HG03469 (cell line): ENCODE measurements at regions not wholly inside any gene's neighbourhood (a gene's known extent, or its start where the extent isn't known, plus 50 kb on each side); places are given as distances from the start of the nearest gene placed in this dataset.
"Not testable (repeated sequence)": the region's sequence is repeated elsewhere in the genome, so short reads cannot be mapped to it uniquely, and the experiment has no call there.

Experiments used
- ATAC-seq: cut with Tn5 transposase; IDR thresholded peaks from one replicate; pipeline ENCODE4 v1.9.1; 2021; ENCODE audit warnings: mild to moderate bottlenecking, moderate library complexity, moderate number of reproducible peaks; ENCODE audit not compliant: unreplicated experiment

DNA sequence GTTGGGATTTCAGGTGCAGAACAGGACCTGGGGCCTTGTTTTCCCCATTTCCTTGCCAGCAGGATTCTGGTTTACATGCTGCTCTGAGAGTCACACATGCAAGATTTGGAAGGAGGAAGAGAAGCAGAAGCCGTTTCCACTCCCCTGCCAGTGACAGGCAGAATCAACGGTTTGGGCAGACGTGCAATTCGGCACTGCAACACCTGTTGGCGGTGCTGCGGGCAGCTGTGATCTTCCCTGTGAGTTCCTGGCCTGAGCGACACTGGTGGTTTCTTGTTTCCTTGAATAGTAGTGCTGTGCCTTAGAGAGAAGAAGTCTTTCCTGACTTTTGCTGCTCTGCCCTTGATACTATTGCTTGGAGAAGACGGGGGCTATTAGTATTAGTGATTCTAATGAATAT lies 1126.2 kb downstream of the TYW1 start:
- ATAC-seq, result no peak

DNA sequence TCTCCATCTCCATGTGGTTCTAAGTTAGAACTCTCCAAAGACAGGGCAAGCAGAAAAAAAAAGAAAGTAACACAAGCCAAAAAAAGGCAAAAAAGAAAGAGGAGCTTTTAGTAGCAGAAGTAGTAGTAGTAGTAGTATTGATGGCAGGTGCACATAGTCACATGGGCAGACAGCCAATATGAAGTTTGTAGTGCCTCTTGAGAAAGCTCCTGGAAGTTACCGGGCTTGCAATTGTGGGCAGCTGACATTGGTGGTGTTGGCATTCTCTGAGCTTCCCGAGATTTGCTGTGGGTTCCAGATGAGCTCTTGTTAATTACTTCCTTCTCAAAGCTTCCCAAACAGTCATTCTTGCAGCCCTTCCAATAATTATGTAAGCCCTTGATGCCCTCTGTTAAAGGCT lies 1128.5 kb downstream of the TYW1 start:
- no peak for ATAC-seq

DNA sequence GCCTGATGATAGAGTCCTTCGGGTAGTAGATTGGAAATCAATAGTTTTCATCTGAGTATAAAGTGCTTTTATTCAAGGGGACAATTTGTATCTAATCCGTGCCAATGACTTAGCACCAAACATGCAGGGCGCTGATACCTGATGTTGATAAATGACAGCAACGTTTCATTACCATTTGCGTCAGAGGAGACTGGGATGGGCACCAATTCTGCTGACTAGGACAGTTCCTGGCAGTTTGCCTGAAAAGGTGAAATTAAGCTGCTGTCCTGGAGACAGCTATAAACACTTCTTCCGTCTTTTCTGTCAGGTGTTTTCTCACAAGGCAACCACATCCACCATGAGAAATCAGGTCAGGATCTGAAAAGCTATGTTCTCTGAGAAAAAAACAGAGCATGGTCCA lies 1136.4 kb downstream of the TYW1 start:
- no peak for ATAC-seq

DNA sequence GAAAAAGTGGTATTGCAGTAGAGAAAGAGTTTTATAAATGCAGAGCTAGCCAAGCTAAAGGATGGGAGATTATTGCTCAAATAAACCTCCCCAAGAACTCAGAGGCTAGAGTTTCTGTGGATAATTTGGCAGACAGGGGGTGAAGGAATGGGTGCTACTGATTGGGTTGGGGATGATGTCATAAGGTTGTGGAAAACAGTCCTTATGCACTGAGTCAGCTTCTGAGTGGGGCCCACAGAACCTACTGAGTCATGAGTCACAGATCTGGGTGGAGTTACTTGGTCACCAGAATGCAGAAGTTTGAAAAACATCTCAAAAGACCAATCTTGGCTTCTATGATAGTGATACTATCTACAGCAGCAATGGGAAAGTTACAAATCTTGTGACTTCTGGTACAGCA lies 1146.7 kb downstream of the TYW1 start:
- ATAC-seq, result no peak

DNA sequence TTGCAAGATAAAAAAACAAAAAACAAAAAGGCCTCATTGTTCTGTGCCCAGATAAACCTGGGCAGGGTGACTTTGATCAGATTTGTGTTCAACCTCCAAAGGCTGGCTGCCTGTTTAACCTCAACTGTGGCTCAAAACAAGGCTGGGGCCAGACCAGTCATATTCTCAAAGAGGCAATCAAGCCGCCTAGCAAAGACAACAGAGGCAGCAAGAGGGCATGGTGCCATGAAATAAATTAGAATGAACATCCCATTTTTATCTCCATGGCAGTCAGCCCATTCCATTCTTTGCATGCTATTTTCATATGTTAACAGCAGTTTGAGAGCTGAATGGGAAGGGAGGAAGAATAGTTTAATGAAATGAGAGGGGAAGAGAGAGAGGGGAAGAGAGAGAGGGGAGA lies 1150.3 kb downstream of the TYW1 start:
- no peak for ATAC-seq

DNA sequence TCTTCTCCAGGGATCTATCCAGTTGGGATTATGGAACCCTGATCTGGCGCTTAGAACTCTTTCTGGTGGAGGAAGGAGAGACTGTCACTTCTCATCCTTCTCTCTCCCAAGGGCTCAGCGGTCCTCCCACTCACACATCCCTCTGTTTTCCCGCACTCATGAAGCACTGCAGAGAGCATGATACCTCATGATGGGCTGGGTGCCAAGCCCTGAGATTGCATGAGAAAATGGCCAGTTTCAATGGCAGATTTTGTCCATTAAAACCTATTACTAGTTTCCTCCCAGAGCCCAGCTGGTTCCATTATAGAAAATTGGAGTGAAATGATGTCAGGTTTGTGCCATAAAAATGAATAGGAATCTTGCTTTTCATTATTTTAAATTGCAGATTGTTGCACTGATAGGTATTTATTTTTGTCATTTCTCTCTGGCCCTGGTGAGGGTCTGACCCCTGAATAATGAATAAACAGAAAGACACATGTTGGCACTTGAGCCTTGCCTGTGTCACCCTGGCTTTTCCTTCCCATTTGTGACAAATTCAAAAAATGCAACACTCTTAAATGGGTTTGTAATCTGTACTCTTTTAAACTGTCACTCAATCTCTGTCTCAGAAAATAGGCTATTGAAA lies 1151.1 kb downstream of the TYW1 start:
- ATAC-seq, result no peak

DNA sequence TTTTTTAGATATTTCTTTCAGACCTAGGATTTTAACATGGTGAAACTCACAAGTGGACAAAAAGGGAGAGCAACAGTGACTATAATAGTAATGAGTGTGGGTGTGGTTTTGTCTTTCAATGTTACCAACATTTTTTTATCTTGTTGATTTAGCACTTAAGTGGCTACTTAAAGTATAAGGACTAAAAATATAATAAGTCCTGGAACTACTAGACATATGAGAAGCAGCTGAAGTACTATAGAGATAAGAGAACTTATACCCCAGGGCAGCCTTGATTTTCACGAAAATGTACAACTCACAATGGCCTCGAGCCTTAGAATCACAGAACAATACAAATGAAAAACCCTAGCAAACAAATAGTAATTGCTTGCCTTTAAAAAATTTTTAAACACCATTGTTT lies 1151.8 kb downstream of the TYW1 start:
- no peak for ATAC-seq

DNA sequence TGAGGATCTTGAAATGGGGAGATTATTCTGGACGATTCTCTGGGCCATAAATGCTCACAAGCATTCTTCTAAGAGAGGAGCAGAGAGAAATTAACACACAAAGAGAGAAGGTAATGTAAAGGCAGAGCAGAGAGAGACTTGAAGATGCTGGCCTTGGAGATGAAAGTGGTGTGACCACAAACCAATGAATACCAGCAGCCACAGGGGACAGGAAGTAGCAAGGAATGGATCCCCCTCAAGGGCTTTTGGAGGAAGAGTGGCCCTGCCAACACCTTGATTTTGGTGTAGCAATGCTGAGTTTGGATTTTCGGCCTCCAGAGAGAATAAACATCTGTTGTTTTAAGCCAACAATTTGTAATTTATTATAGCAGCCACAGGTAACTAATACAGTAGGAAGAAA lies 1155.6 kb downstream of the TYW1 start:
- ATAC-seq, result no peak

DNA sequence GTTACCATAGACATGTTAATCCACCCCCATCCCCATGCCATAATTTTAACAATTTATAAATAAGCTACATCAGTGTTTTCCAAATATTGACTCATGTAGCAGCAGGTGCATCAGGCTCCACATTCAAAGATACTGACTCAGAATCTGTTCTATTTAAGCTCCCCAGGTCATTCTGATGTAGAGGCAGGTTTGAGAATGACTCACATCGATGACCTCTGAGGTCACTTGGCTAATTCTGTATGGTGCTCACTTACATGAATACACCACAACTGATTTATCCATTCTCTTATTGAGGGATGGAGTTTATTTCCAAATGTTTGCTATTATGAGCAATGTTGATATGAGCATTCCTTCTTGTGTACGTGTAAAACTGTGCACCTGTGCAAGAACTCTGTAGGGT lies 1159.0 kb downstream of the TYW1 start:
- no peak for ATAC-seq

DNA sequence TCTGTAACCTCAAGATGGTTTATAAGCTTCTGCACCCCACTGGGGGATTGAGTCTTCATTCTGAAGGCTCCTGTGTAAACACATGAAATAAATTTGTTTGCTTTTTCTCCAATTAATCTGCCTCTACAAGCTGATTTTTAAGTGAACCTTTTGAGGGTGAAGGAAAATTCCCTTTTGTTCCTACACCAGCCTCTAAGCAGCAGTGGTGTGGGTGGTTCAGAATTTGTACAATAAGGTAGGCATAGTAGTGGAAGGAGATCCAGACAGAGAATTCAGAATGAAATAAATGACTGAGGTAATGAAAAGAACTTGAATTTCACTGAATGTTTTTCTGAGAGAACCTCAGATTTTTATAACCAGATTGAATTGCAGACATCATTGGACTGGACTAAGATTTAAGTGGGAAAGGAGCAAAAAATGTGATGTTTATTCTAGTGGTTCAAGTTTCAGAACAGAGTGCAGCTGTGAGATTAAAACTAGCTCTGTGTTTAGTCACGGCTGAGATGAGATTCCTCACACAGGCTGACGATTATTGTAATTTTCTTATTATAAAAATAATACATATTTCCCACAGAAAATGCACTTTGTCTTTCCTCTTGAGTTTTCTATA lies 1162.2 kb downstream of the TYW1 start:
- no peak for ATAC-seq

DNA sequence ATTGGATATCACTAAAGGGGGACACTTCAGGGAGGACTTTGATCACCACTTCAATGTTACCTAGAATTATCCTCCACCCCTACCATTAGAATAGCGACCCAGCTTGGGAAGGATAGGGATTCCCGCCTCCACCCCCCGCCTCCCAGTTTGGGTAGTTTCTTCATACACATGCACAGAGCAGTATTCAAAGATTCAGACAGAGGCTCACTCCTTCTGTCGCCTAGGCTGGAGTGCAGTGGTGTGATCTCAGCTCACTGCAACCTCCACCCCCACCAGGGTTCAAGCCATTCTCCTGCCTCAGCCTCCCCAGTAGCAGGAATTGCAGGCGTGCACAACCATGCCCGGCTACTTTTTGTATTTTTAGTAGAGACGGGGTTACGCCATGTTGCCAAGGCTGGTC lies 1166.1 kb downstream of the TYW1 start:
- no peak for ATAC-seq

DNA sequence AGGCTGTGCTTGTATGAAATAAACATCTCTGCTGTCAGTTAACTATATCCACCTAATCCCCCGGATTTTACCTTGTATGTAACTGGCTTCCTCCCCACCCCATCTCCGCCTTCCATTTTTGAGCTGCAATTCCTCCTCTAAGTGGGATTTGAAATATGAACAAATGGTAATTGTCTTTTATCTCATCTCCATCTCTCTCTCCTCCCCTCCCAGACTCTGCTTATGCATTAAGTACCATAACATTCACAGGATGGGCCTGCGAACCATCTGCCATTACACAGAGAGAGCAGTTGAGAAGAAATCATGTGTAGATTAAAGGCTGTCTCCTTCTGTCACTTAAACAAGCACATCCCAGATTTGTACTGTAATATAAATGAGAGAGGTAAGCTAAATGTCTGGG lies 1169.9 kb downstream of the TYW1 start:
- ATAC-seq, result no peak

DNA sequence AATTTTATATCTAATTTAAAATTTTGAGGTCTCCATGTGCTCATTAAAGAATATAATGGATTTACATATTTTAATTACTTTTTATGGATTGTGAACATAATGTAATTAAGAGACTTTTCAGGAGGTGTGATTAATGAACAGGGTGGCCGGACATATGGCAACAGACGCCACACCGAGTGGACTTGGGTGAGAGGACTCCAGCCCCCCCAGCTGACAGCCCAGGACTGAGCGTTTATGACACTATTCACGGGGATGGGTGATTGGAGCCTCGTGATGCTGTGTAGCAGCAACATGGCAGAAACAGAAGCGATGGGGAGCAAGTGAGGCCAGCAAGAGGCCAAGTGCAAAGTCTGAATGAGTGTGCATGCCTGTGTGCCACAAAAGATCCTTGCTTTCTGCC lies 1176.9 kb downstream of the TYW1 start:
- no peak for ATAC-seq

DNA sequence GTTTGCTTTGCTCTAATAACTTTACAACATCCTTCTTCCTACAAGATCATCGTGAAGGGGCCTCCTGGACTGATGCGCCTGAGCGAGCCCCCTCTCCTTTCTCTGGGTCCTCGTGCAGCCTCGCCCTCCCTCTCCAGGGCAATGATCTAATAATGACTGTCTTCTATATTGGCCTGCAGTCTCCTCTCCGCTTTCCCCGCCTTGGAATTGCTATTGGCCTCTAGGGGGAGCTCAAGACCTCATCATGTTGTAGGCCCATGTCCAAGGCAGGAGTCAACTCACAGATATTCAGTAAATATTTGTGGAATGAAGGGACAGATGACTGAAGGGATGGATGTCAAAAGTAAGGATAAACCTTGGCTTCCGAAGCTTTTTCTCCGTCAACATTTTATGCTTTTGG lies 1180.3 kb downstream of the TYW1 start:
- ATAC-seq, result no peak

DNA sequence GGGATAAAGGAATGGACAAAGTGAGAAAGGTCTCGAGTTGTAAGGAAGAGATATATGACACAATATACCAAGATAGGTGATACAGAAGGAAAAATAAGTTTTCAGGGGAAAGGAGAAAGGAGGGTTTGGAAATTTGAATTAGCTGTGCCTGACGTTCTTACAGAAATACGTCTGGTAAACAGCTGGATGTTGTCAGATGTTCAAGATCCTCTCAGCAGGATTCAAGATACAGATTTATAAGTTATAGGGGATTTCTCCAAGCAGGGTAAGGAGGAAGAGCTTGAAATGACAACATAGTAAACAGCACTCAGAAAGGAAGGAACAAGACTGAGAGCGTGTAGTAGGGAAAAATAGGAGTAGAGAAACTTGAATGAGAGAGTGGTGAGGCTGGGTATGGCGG lies 1184.1 kb downstream of the TYW1 start:
- ATAC-seq, result no peak

DNA sequence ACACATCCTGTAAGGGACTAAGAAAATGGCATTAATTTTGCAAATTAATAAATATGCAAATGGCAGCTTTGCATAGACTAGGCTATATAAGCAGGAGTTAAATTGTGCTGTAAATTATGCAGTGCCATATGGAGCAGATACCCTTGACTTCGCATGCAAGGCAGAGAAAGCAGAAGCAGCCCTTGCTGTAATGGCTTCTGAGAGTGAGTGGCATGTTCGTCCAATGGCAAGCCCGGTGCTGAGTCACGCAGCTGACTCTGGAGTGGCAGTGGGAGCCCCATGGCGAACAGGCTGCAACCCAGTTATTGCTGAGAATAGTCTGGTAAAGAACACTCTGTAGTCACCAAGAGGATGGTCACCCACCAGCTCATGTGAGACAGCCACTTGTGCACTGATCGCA lies 1186.5 kb downstream of the TYW1 start:
- ATAC-seq, result no peak

DNA sequence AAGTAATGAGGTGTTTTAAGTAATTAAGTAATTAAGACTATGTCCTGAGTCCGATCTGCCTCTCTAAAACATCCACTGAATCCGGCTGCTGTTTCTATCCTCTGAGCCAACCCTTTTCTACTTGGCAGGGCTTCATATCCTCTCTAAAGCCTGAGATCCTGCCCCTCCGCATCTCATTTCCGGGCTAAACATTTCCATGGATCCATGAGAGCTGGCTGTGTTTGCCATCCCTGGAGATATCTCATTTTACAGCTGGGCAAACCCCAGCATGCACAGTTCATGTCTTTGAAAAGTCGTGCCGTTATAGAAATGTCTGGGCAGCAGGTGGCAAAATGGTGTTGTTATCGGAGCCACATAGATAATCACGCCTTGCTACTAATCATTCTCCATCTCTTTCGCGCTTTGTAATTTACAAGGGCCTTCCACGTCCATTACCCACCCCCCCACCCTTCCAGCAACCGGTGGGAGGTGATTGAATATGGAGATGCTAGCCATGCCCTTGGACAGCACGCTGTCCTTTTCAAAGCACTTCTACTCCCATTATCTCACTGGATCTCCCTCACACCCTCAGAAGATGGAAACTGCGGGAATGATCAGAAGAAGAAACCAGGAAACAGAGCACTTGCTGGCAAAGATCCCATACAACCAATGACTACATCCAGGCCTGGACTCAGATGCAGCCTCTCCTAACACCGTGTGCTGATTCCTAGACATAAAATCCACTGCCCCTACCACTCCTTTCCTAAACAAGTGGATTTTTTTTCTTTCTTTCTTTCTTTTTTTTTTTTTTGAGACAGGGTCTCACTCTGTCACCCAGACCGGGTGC lies 1189.2 kb downstream of the TYW1 start:
- no peak for ATAC-seq

DNA sequence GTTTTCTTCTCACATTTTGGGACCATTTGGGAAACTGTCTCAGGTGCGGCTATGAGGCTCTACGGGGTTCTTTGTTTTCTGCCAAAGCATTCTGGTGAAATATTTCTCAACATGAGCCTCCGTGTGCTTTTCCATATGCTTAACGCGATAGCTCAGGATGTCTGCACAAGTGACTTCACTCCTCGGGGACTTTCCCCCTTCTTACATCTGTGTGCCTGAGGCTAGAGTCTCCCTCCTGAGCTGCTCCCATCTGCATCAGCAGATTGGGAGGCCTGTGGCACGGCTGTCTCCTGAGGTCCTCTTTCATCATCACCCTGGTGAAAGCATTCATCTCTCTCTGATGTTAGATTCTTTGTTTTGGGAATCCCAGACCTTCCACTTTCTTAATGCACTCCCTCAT lies 1190.9 kb downstream of the TYW1 start:
- no peak for ATAC-seq

DNA sequence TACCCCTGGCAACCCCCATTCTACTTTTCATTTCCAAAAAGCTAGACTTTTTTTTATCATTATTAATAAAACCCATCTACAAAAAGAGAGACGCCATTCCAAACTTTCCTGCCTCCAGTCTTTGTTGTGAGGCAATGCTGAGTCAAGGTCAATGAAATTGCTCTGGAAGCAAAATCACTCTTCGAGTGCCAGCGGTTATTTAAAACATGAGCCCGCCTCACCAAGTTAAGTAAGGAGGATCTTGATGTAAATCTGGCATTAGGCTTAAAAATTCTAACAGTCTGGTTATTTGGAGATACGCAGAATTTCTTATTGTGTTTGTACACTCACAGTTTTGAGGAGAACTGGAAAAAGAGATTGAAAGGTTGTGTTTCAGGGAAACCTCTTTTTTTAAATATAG lies 1196.3 kb downstream of the TYW1 start:
- no peak for ATAC-seq

DNA sequence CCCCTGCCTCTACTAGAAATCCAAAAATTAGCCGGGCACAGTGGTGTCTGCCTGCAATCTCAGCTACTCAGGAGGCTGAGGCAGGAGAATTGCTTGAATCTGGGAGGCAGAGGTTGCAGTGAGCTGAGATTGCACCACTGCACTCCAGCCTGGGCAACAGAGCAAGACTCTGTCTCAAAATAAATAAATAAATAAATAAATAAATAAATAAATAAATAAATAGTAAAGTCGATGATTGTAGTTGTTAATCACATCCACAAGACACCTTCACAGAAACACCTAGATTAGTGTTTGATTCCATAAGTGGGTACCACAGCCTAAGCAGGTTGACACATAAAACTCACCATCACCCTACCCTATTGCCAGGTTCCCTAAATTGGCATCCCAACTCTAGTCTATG lies 1199.0 kb downstream of the TYW1 start:
- ATAC-seq, result not testable (repeated sequence)

DNA sequence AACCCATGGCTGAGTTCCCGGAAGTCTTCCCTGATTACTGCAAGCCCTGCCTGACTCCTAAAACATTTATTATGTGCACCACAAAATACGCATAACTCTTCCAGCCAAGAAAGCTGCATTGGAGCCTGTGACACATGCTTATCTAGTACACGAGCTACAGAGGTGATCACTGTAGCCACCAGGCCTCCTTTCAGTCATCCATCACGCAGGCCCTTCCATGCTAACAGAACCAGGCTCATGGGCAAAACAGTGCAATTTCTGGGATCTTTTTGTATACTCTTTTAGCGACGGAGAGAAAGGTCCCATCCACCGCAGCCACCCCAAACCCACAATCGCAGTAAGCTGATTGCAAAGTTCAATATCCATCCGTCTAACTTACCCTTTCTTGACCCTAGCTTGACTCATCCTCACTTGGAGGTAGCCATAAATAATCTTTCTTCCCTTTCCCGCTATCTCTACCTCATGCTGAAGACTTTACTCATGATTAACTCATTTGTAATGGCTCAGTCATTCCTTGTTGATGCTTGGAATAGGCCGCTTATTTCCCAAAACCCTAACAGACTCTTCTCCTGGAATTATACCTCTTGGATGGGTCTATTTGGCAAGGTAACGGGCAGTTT lies 1203.5 kb downstream of the TYW1 start:
- no peak for ATAC-seq

DNA sequence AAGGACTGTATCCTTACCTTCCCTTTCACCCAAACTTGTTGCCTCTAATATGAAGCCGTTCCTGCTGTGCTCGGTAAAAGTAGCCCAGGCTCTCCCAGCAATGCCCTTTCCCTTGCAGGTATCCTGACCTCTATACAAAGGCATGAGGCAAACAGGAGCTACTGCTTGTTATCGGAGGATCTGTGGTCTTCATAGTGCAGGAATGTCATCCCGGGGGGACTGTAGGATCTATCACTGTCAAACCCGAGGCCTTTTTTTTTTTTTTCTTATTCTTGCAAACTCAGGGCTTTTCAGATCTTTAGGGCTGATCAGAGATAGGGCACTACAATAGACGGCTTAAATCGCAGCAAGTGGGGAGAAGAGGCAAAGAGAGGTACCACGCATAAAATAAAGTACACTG lies 1206.6 kb downstream of the TYW1 start:
- no peak for ATAC-seq
